ENCODE measurements at regions not wholly inside any gene's neighbourhood (a gene's known extent, or its start where the extent isn't known, plus 50 kb on each side); places are given as distances from the start of the nearest gene placed in this dataset.

- Histone ChIP-seq H3K4me1 (replicated peaks in 1 of 4; ENCODE audit: control insufficient read depth in 3 of 4, insufficient read depth in 4 of 4, low read length in 3 of 4) (peaks cover 0 to 7% (median 5%) of the 10 kb centered on the region in 4 experiments; a peak in 5 of 7 replicates), H2BK12ac (ENCODE audit: low read depth, low read length) (no peak overlapping the region), H3K9ac (replicated peaks in 1 of 4; ENCODE audit: extremely low read depth in 1 of 4, low read depth in 3 of 4, low read length in 3 of 4) (no peak overlapping the region), H2BK5ac (ENCODE audit: low read depth, low read length) (no peak overlapping the region), H3K56ac (replicated peaks; ENCODE audit: insufficient read length, low read depth, low read length) (no peak overlapping the region), H2AFZ (ENCODE audit: low read length) (no peak overlapping the region), H3K79me2 (ENCODE audit: control insufficient read depth in 1 of 2, insufficient read depth in 2 of 2, low read length in 2 of 2) (no peaks in the 10 kb centered on the region), H3K9me3 (ENCODE audit: insufficient read depth in 2 of 2, low read depth in 1 of 2, low read length in 1 of 2) (no peaks in the 10 kb centered on the region), H2BK20ac (ENCODE audit: low read length) (no peak overlapping the region), H4K20me1 (replicated peaks in 1 of 2; ENCODE audit: control insufficient read depth in 1 of 2, insufficient read depth in 2 of 2, low read length in 2 of 2) (no peaks in the 10 kb centered on the region), H3K36me3 (ENCODE audit: control insufficient read depth in 2 of 4, insufficient read depth in 4 of 4, low read length in 3 of 4) (no peaks in the 10 kb centered on the region), H3K23ac (ENCODE audit: insufficient read length) (no peak overlapping the region), H2AK5ac (ENCODE audit: low read depth, low read length) (no peak overlapping the region), H3K27me3 (replicated peaks in 1 of 4; ENCODE audit: control insufficient read depth in 3 of 4, extremely low read depth in 1 of 4, insufficient read depth in 3 of 4, low read length in 3 of 4) (peaks cover 18 to 60% (median 55%) of the 10 kb centered on the region in 4 experiments), H3K4me3 (ENCODE audit: extremely low read depth in 1 of 4, insufficient read depth in 2 of 4, low read depth in 3 of 4, low read length in 4 of 4) (no peak overlapping the region), H3K4me2 (ENCODE audit: insufficient read depth in 1 of 2, low read depth in 2 of 2, low read length in 2 of 2) (no peak overlapping the region), H3K14ac (ENCODE audit: insufficient read length) (no peak overlapping the region), H2BK120ac (replicated peaks; ENCODE audit: low read depth, low read length) (no peak overlapping the region), H2BK15ac (ENCODE audit: low read length) (no peak overlapping the region), H3K79me1 (ENCODE audit: low read depth, low read length) (no peaks in the 10 kb centered on the region), H3K4ac (replicated peaks; ENCODE audit: insufficient read length, low read depth, low read length) (no peak overlapping the region), H4K8ac (ENCODE audit: extremely low read depth, insufficient read depth, low read length) (no peak overlapping the region), H3K27ac (ENCODE audit: low read depth, low read length) (no peak overlapping the region), H3K23me2 (ENCODE audit: low read depth, low read length) (no peaks in the 10 kb centered on the region), H4K5ac (ENCODE audit: insufficient read length, low read depth, low read length) (no peak overlapping the region), H4K91ac (replicated peaks; ENCODE audit: insufficient read length, low read length) (no peak overlapping the region), H3K18ac (ENCODE audit: extremely low read depth, low read length) (no peak overlapping the region)
- FAIRE-seq (no peak), DNase-seq (ENCODE audit: low read depth in 1 of 2, low spot score in 2 of 2) (no peak)
- ChIA-PET POLR2A (ENCODE audit: partially characterized antibody) (no interaction called here), CTCF (ENCODE audit: partially characterized antibody) (interaction anchor here (0.8 to 6.9 kb wide), 5 partner anchors 10 to 144 kb away, joined by 3 to 69 read pairs (median 4); partner anchors contain the start of gene TNR)
- WGBS, 2 experiments (ENCODE audit: extremely low coverage in 1 of 2, insufficient coverage in 1 of 2, insufficient read length in 1 of 2, insufficient replicate concordance in 2 of 2, low coverage in 1 of 2, low lambda C conversion rate in 2 of 2, missing lambda C conversion rate in 1 of 2), result 81% methylated on average over 2 of the region's 2 CpGs; no CpG with 5 or more reads in 1 of the 2 experiments
- TF ChIP-seq CEBPB (IDR thresholded peaks at IDR 0.05; ENCODE audit: low read depth, low read length), result no peak
- TF ChIP-seq CTBP2 (IDR thresholded peaks at IDR 0.05; ENCODE audit: borderline replicate concordance, insufficient read depth, insufficient read length, low read length), result no peak
- no peak for TF ChIP-seq SUZ12 (IDR thresholded peaks at IDR 0.05; ENCODE audit: low read length)
- TF ChIP-seq CBX8 (IDR thresholded peaks at IDR 0.05; ENCODE audit: borderline replicate concordance, low read depth, low read length), result no peak
- no peak for TF ChIP-seq MAX (IDR thresholded peaks at IDR 0.05)
- no peak for TF ChIP-seq SP1 (IDR thresholded peaks at IDR 0.05; ENCODE audit: low read depth, low read length)
- TF ChIP-seq HDAC2 (IDR thresholded peaks at IDR 0.05; ENCODE audit: borderline replicate concordance in 1 of 2, low read depth in 2 of 2, low read length in 2 of 2), result no peak
- no peak for TF ChIP-seq SIRT6 (IDR thresholded peaks at IDR 0.05; ENCODE audit: low read length)
- TF ChIP-seq RXRA (IDR thresholded peaks at IDR 0.05; ENCODE audit: insufficient read depth, low read depth, low read length), result no peak
- no peak for TF ChIP-seq BRCA1 (IDR thresholded peaks at IDR 0.05; ENCODE audit: low read depth, low read length)
- no peak for TF ChIP-seq SAP30 (IDR thresholded peaks at IDR 0.05; ENCODE audit: insufficient read depth, insufficient replicate concordance, low read length)
- TF ChIP-seq EZH2 (IDR thresholded peaks at IDR 0.05; ENCODE audit: low read depth, low read length, severe bottlenecking), result no peak
- no peak for TF ChIP-seq TBP (IDR thresholded peaks at IDR 0.05; ENCODE audit: low read depth, low read length)
- TF ChIP-seq SIX5 (IDR thresholded peaks at IDR 0.05; ENCODE audit: low read depth, low read length), result no peak
Measured at GRCh38 chr1:175889848-175890247, 146.5 kb upstream of the TNR start.
